Keratinocyte (primary cell): ENCODE measurements at regions not wholly inside any gene's neighbourhood (a gene's known extent, or its start where the extent isn't known, plus 50 kb on each side); places are given as distances from the start of the nearest gene placed in this dataset.

Experiments used
- DNase-seq: peaks from one replicate; pipeline ENCODE4 v3.0.0-alpha.2; 2011; ENCODE audit warnings: low read depth, missing footprints, low spot score
- FAIRE-seq: peaks from 2 replicates; lab custom pipeline; 2011; peaks lifted over from hg19 to GRCh38; lab: Jason Lieb, UNC
- H2AFZ ChIP-seq: 2 replicates; pipeline ENCODE4 v1.6.0; 2012; ENCODE audit warnings: low read length, control low read depth, inconsistent platforms; ENCODE audit not compliant: control insufficient read depth
- H3K27ac ChIP-seq: 2 replicates; pipeline ENCODE4 v1.5.1; 2011; ENCODE audit warnings: low read length; ENCODE audit not compliant: control insufficient read depth, insufficient read depth
- H3K27me3 ChIP-seq: 3 replicates; pipeline ENCODE4 v1.6.0; 2011; ENCODE audit warnings: low read length; ENCODE audit not compliant: control insufficient read depth, insufficient read depth; ENCODE audit errors: extremely low read depth
- H3K36me3 ChIP-seq, 2 experiments: 2 replicates in 1 of 2; 3 replicates in 1 of 2; pipeline ENCODE4 v1.5.1; 2011; ENCODE audit warnings: low read length in 2 of 2, mild to moderate bottlenecking in 1 of 2; ENCODE audit not compliant: control insufficient read depth in 2 of 2, insufficient read depth in 2 of 2; ENCODE audit errors: extremely low read depth in 1 of 2
- H3K4me1 ChIP-seq: 3 replicates; pipeline ENCODE4 v1.5.1; 2011; ENCODE audit warnings: low read length; ENCODE audit not compliant: control insufficient read depth, insufficient read depth; ENCODE audit errors: extremely low read depth
- H3K4me2 ChIP-seq: 3 replicates; pipeline ENCODE4 v1.6.0; 2011; ENCODE audit warnings: low read depth, low read length; ENCODE audit not compliant: control insufficient read depth, insufficient read depth; ENCODE audit errors: extremely low read depth
- H3K4me3 ChIP-seq, 3 experiments: fragments of 200-600 bp in 1 of 3; sonication (generic) in 1 of 3; 2 replicates in 2 of 3; 3 replicates in 1 of 3; pipeline ENCODE4 v1.5.1; 2011 to 2016; ENCODE audit warnings: low read length in 3 of 3, mild to moderate bottlenecking in 3 of 3, control low read depth in 2 of 3, inconsistent platforms in 1 of 3, low read depth in 1 of 3, mixed read lengths in 1 of 3, mixed run types in 1 of 3, moderate library complexity in 1 of 3; ENCODE audit not compliant: control insufficient read depth in 2 of 3, insufficient read depth in 2 of 3; ENCODE audit errors: extremely low read depth in 1 of 3
- H3K79me2 ChIP-seq: 2 replicates; pipeline ENCODE4 v1.6.0; 2012; ENCODE audit warnings: low read length; ENCODE audit not compliant: control insufficient read depth, insufficient read depth
- H3K9ac ChIP-seq: 3 replicates; pipeline ENCODE4 v1.6.0; 2011; ENCODE audit warnings: low read length; ENCODE audit not compliant: control insufficient read depth, insufficient read depth; ENCODE audit errors: extremely low read depth
- H3K9me1 ChIP-seq: 3 replicates; pipeline ENCODE4 v1.6.0; 2011; ENCODE audit warnings: low read length; ENCODE audit not compliant: control insufficient read depth, insufficient read depth; ENCODE audit errors: extremely low read depth
- H3K9me3 ChIP-seq: 2 replicates; pipeline ENCODE4 v1.5.1; 2012; ENCODE audit warnings: low read depth, low read length; ENCODE audit not compliant: control insufficient read depth
- H4K20me1 ChIP-seq: 3 replicates; pipeline ENCODE4 v1.6.0; 2011; ENCODE audit warnings: low read length; ENCODE audit not compliant: control insufficient read depth, insufficient read depth; ENCODE audit errors: extremely low read depth
- CTCF ChIP-seq, 3 experiments: IDR thresholded peaks in 1 of 3; conservative IDR thresholded peaks in 1 of 3; optimal IDR thresholded peaks in 1 of 3; 2 replicates in 2 of 3; 3 replicates in 1 of 3; pipeline versions ENCODE3 to v1.5.1; 2011; ENCODE audit warnings: low read length in 3 of 3, mild to moderate bottlenecking in 3 of 3, moderate library complexity in 2 of 3, control low read depth in 1 of 3, inconsistent platforms in 1 of 3; ENCODE audit not compliant: insufficient read depth in 2 of 3; ENCODE audit errors: extremely low read depth in 1 of 3
- EZH2 ChIP-seq: IDR thresholded peaks from one replicate; pipeline ENCODE4 v1.6.1; 2012; ENCODE audit warnings: inconsistent platforms, mild to moderate bottlenecking, low read length, moderate library complexity
- dilution Hi-C: fragments of 300-500 bp; cut with MboI; formaldehyde crosslinking; loops from one replicate; pipeline ENCODE4 v1.7.0; 2020; ENCODE audit warnings: low sequenced_read_pairs; ENCODE audit not compliant: extremely low pct_ligation_motif_present

- Histone ChIP-seq H3K36me3 (no peaks in the 10 kb centered on the region), H2AFZ (no peak overlapping the region), H4K20me1 (no peaks in the 10 kb centered on the region), H3K9me3 (no peaks in the 10 kb centered on the region), H3K4me2 (no peak overlapping the region), H3K27ac (no peak overlapping the region), H3K27me3 (no peaks in the 10 kb centered on the region), H3K4me3 (no peak overlapping the region), H3K9me1 (no peaks in the 10 kb centered on the region), H3K4me1 (no peaks in the 10 kb centered on the region), H3K9ac (no peak overlapping the region), H3K79me2 (no peaks in the 10 kb centered on the region)
- TF ChIP-seq EZH2 (no peak), CTCF (optimal IDR thresholded peaks at IDR 0.05 in 1 of 3, IDR thresholded peaks at IDR 0.05 in 1 of 3, conservative IDR thresholded peaks at IDR 0.05 in 1 of 3; ENCODE audit: extremely low read depth in 1 of 3, insufficient read depth in 2 of 3, low read length in 3 of 3) (no peak)
- DNase-seq, result no peak
- dilution Hi-C loops, result no loop called here
- no peak for FAIRE-seq
These were observed 68.8 kb upstream of the APC start for GRCh38 chr5:112668911-112669310.

GRCh38 chr5:112669328-112669963 lies 68.2 kb upstream of the APC start:
- no peaks in the 10 kb centered on the region for H3K79me2 ChIP-seq
- no peaks in the 10 kb centered on the region for H3K4me1 ChIP-seq
- no peak overlapping the region for H3K4me2 ChIP-seq
- dilution Hi-C loops, result no loop called here
- no peak overlapping the region for H3K9ac ChIP-seq
- no peak overlapping the region for H3K27ac ChIP-seq
- no peaks in the 10 kb centered on the region for H3K9me3 ChIP-seq
- DNase-seq (no peak), FAIRE-seq (no peak)
- H3K4me3 ChIP-seq, result no peak overlapping the region
- H4K20me1 ChIP-seq, result no peaks in the 10 kb centered on the region
- H3K9me1 ChIP-seq, result no peaks in the 10 kb centered on the region
- no peak overlapping the region for H2AFZ ChIP-seq
- TF ChIP-seq CTCF (optimal IDR thresholded peaks at IDR 0.05 in 1 of 3, IDR thresholded peaks at IDR 0.05 in 1 of 3, conservative IDR thresholded peaks at IDR 0.05 in 1 of 3; ENCODE audit: extremely low read depth in 1 of 3, insufficient read depth in 2 of 3, low read length in 3 of 3) (no peak), EZH2 (no peak)
- no peaks in the 10 kb centered on the region for H3K36me3 ChIP-seq
- H3K27me3 ChIP-seq, result no peaks in the 10 kb centered on the region
